Germinal center (tissue), 1 donor: ENCODE measurements at regions not wholly inside any gene's neighbourhood (a gene's known extent, or its start where the extent isn't known, plus 50 kb on each side); places are given as distances from the start of the nearest gene placed in this dataset.

Experiments used
- DNase-seq: peaks from one replicate; pipeline ENCODE4 v3.0.0; 2012; ENCODE audit warnings: mixed read lengths, low spot score

- DNase-seq = no peak
Observed at GRCh38 chr3:117557464-117558090, 848.0 kb downstream of the TUSC7 start.

- no peak for DNase-seq
Observed at GRCh38 chr3:117558681-117559080, 849.1 kb downstream of the TUSC7 start.

GRCh38 chr3:117562000-117562399 is 852.4 kb downstream of the TUSC7 start:
- DNase-seq = no peak

- no peak for DNase-seq
Observed at GRCh38 chr3:117563063-117563462, 853.5 kb downstream of the TUSC7 start.

GRCh38 chr3:117565777-117566176 is 856.2 kb downstream of the TUSC7 start:
- no peak for DNase-seq

GRCh38 chr3:117566926-117567325 is 857.3 kb downstream of the TUSC7 start:
- DNase-seq = no peak

GRCh38 chr3:117567382-117567781 is 857.8 kb downstream of the TUSC7 start:
- DNase-seq = no peak

- DNase-seq = no peak
Observed at GRCh38 chr3:117567906-117568305, 858.3 kb downstream of the TUSC7 start.

- no peak for DNase-seq
Observed at GRCh38 chr3:117572786-117573185, 863.2 kb downstream of the TUSC7 start.

GRCh38 chr3:117580806-117581205 is 871.2 kb downstream of the TUSC7 start:
- DNase-seq = no peak

- DNase-seq = no peak
Observed at GRCh38 chr3:117586161-117586560, 876.6 kb downstream of the TUSC7 start.

GRCh38 chr3:117587416-117587815 is 877.8 kb downstream of the TUSC7 start:
- DNase-seq = no peak

GRCh38 chr3:117589454-117589853 is 879.9 kb downstream of the TUSC7 start:
- DNase-seq = no peak

- no peak for DNase-seq
Observed at GRCh38 chr3:117595615-117596014, 886.0 kb downstream of the TUSC7 start.

- DNase-seq = no peak
Observed at GRCh38 chr3:117596503-117596902, 886.9 kb downstream of the TUSC7 start.

GRCh38 chr3:117597865-117598264 is 888.3 kb downstream of the TUSC7 start:
- no peak for DNase-seq

- no peak for DNase-seq
Observed at GRCh38 chr3:117600112-117600511, 890.5 kb downstream of the TUSC7 start.

- DNase-seq = no peak
Observed at GRCh38 chr3:117600666-117601065, 891.1 kb downstream of the TUSC7 start.

GRCh38 chr3:117602058-117602644 is 892.6 kb downstream of the TUSC7 start:
- no peak for DNase-seq

GRCh38 chr3:117603097-117603496 is 893.5 kb downstream of the TUSC7 start:
- DNase-seq = no peak

GRCh38 chr3:117606866-117607265 is 897.3 kb downstream of the TUSC7 start:
- no peak for DNase-seq

- no peak for DNase-seq
Observed at GRCh38 chr3:117609330-117609729, 899.8 kb downstream of the TUSC7 start.

- no peak for DNase-seq
Observed at GRCh38 chr3:117610156-117610555, 900.6 kb downstream of the TUSC7 start.

GRCh38 chr3:117611211-117611610 is 901.6 kb downstream of the TUSC7 start:
- DNase-seq = no peak
